WI38 (cell line): ENCODE measurements at regions not wholly inside any gene's neighbourhood (a gene's known extent, or its start where the extent isn't known, plus 50 kb on each side); places are given as distances from the start of the nearest gene placed in this dataset.

Experiments used
- H3K4me3 ChIP-seq: 2 replicates; pipeline ENCODE4 v1.5.1; 2011; ENCODE audit warnings: low read depth, mild to moderate bottlenecking, control low read depth, low read length
- TF ChIP-seq, protein P1 (sequence below): IDR thresholded peaks from 2 replicates; pipeline ENCODE4 v1.5.1; 2012; ENCODE audit warnings: low read depth, mild to moderate bottlenecking, control low read depth, low read length

- H3K4me3 ChIP-seq, result no peak overlapping the region
- TF ChIP-seq, protein P1, sequence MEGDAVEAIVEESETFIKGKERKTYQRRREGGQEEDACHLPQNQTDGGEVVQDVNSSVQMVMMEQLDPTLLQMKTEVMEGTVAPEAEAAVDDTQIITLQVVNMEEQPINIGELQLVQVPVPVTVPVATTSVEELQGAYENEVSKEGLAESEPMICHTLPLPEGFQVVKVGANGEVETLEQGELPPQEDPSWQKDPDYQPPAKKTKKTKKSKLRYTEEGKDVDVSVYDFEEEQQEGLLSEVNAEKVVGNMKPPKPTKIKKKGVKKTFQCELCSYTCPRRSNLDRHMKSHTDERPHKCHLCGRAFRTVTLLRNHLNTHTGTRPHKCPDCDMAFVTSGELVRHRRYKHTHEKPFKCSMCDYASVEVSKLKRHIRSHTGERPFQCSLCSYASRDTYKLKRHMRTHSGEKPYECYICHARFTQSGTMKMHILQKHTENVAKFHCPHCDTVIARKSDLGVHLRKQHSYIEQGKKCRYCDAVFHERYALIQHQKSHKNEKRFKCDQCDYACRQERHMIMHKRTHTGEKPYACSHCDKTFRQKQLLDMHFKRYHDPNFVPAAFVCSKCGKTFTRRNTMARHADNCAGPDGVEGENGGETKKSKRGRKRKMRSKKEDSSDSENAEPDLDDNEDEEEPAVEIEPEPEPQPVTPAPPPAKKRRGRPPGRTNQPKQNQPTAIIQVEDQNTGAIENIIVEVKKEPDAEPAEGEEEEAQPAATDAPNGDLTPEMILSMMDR, result no peak
Observed at GRCh38 chr17:51541215-51541614, 280.9 kb downstream of the UTP18 start.

GRCh38 chr17:51546114-51546513 lies 285.8 kb downstream of the UTP18 start:
- TF ChIP-seq, protein P1, result no peak
- H3K4me3 ChIP-seq, result no peak overlapping the region

GRCh38 chr17:51548125-51548524 lies 287.8 kb downstream of the UTP18 start:
- TF ChIP-seq, protein P1, result no peak
- H3K4me3 ChIP-seq, result no peak overlapping the region

- no peak overlapping the region for H3K4me3 ChIP-seq
- TF ChIP-seq, protein P1, result no peak
Observed at GRCh38 chr17:51555153-51555552, 294.8 kb downstream of the UTP18 start.

DNA sequence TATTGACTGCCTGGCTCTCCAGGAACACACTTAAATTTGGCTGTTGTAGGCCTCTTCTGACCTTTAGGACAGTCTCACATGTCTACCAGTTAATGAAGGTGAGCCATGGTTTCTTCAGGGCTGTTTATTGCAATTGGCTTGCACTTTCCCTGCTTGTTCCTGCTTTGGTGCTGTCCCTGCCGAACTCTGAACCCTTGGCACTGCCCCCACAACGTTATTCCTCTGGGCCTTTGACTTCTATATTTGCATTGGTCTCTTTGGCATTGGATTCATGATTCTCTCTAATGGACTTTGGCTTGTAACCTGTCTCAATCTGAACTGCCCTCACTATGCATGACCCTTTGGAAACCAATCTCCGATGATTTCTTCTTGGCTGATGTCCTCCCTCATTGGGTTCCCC lies 299.4 kb downstream of the UTP18 start:
- H3K4me3 ChIP-seq, result no peak overlapping the region
- TF ChIP-seq, protein P1, result no peak

DNA sequence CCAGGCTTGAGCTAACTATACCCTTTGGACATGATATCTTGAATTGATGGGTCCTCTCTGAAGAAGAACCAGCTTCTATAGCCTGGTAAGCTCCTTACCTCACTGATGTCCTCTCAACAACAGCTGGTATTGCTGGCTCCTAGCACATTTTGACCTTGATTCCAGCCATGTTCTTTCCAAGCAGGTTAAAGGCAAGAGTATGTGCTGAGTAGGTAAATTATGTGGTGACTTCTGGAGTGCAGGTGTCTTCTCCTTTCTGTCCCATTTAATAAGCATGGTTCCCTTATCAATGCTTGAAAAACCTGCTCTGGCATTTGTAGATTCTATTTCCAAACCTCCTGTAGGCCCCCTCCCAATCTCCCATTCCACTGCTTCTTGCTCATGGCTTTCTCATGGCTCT lies 300.1 kb downstream of the UTP18 start:
- TF ChIP-seq, protein P1, result no peak

DNA sequence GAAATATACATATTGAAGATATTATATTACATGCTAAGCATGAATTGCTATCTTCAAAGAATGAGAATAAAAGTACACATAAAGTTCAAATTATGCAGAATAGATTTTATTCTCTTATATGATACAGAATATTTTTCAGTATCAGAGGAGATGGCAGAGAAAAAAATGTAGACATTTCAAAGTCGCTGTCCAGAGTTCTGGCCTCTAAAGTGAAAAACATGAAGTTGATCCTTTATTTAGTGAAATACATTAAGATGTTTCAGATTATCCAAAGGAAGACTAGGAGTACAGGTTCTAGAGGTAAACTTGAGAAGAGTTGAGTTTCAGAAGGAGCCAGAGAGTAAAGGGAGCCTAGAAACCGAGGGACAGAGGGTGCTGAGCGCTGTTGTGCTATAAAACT lies 303.6 kb downstream of the UTP18 start:
- TF ChIP-seq, protein P1, result no peak
- no peak overlapping the region for H3K4me3 ChIP-seq

More for the DNA sequence above, 300.1 kb downstream of the UTP18 start:
- H3K4me3 ChIP-seq, result no peak overlapping the region
